ENCODE measurements at regions not wholly inside any gene's neighbourhood (a gene's known extent, or its start where the extent isn't known, plus 50 kb on each side); places are given as distances from the start of the nearest gene placed in this dataset.

DNA sequence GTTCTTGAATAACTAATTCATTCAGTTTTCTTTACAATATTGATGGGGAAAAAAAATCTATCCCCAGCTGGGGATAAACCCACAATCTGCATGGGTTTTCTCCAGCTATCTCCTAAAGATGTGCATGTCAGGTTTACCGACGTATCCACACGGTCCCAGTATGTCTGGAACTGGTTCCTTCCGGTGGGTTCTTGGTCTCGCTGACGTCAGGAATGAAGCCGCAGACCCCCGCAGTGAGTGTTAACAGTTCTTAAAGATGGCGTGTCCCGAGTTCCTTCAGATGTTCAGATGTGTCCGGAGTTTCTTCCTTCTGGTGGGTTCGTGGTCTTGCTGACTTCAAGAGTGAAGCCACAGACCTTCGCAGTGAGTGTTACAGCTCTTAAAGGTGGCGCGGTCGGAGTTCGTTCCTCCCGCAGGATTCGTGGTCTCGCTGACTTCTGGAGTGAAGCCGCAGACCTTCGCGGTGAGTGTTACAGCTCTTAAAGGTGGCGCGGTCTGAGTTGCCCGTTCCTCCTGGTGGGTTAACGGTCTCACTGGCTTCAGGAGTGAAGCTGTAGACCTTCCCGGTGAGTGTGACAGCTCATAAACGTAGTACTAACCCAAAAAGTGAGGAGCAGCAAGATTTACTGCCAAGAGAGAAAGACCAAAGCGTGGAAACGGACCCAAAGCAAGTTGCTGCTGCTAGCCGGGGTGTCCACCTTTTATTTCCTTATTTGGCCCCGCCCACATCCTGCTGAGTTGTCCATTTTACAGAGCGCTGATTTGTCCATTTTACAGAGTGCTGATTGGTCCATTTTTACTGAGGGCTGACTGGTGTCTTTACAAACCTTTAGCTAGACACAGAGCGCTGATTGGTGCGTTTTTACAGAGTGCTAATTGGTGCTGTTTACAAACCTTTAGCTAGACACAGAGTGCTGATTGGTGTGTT, 195.1 kb upstream of the NR2F2 start:
- no peaks in the 10 kb centered on the region for H3K27me3 ChIP-seq (ENCODE audit: insufficient read depth)
- H3K4me2 ChIP-seq: no peak overlapping the region
- no peaks in the 10 kb centered on the region for H3F3A ChIP-seq (replicated peaks; ENCODE audit: insufficient read depth)
- no peaks in the 10 kb centered on the region for H3K4me1 ChIP-seq (ENCODE audit: control insufficient read depth in 1 of 2, insufficient read depth in 2 of 2, low read depth in 1 of 2, low read length in 1 of 2)
- DNase-seq: no peak
- H3K79me2 ChIP-seq (ENCODE audit: insufficient read depth): no peaks in the 10 kb centered on the region
- H3K27ac ChIP-seq (ENCODE audit: low read depth in 2 of 2, low read length in 1 of 2): no peak overlapping the region
- no peaks in the 10 kb centered on the region for H4K20me1 ChIP-seq (ENCODE audit: insufficient read depth)
- no peaks in the 10 kb centered on the region for H3K9me2 ChIP-seq
- no peaks in the 10 kb centered on the region for H3K9me3 ChIP-seq
- H3K9ac ChIP-seq: no peak overlapping the region
- no peak overlapping the region for H2AFZ ChIP-seq (ENCODE audit: low read depth)
- CTCF ChIA-PET: no interaction called here
- WGBS (ENCODE audit: low lambda C conversion rate): 55% methylated on average over 32 of the region's 36 CpGs
- TF ChIP-seq TEAD4 (IDR thresholded peaks at IDR 0.05; ENCODE audit: borderline replicate concordance, insufficient read depth): no peak
- TF ChIP-seq NFIC (IDR thresholded peaks at IDR 0.05; ENCODE audit: borderline replicate concordance): no peak
- no peak for TF ChIP-seq YY1 (IDR thresholded peaks at IDR 0.05; ENCODE audit: low read depth)
- no peak for TF ChIP-seq MEF2A (IDR thresholded peaks at IDR 0.05; ENCODE audit: borderline replicate concordance, low read depth)
- no peak for TF ChIP-seq ZBTB33 (IDR thresholded peaks at IDR 0.05; ENCODE audit: borderline replicate concordance, low read depth)
- no peak for TF ChIP-seq TCF12 (IDR thresholded peaks at IDR 0.05)
- TF ChIP-seq GATA2 (CRISPR knock-in tag; IDR thresholded peaks at IDR 0.05): no peak
- TF ChIP-seq, protein P1, sequence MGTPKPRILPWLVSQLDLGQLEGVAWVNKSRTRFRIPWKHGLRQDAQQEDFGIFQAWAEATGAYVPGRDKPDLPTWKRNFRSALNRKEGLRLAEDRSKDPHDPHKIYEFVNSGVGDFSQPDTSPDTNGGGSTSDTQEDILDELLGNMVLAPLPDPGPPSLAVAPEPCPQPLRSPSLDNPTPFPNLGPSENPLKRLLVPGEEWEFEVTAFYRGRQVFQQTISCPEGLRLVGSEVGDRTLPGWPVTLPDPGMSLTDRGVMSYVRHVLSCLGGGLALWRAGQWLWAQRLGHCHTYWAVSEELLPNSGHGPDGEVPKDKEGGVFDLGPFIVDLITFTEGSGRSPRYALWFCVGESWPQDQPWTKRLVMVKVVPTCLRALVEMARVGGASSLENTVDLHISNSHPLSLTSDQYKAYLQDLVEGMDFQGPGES (IDR thresholded peaks at IDR 0.05; ENCODE audit: low read depth, low read length): no peak
- no peak for TF ChIP-seq CHD2 (IDR thresholded peaks at IDR 0.05; ENCODE audit: low read length, partially characterized antibody)
- no peak for TF ChIP-seq EZH2phosphoT487 (IDR thresholded peaks at IDR 0.05; ENCODE audit: borderline replicate concordance, low read depth)
- TF ChIP-seq, protein P2, sequence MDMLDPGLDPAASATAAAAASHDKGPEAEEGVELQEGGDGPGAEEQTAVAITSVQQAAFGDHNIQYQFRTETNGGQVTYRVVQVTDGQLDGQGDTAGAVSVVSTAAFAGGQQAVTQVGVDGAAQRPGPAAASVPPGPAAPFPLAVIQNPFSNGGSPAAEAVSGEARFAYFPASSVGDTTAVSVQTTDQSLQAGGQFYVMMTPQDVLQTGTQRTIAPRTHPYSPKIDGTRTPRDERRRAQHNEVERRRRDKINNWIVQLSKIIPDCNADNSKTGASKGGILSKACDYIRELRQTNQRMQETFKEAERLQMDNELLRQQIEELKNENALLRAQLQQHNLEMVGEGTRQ (IDR thresholded peaks at IDR 0.05; ENCODE audit: borderline replicate concordance, low read depth, low read length): no peak
- TF ChIP-seq PBX3 (IDR thresholded peaks at IDR 0.05): no peak
- TF ChIP-seq, protein P3, sequence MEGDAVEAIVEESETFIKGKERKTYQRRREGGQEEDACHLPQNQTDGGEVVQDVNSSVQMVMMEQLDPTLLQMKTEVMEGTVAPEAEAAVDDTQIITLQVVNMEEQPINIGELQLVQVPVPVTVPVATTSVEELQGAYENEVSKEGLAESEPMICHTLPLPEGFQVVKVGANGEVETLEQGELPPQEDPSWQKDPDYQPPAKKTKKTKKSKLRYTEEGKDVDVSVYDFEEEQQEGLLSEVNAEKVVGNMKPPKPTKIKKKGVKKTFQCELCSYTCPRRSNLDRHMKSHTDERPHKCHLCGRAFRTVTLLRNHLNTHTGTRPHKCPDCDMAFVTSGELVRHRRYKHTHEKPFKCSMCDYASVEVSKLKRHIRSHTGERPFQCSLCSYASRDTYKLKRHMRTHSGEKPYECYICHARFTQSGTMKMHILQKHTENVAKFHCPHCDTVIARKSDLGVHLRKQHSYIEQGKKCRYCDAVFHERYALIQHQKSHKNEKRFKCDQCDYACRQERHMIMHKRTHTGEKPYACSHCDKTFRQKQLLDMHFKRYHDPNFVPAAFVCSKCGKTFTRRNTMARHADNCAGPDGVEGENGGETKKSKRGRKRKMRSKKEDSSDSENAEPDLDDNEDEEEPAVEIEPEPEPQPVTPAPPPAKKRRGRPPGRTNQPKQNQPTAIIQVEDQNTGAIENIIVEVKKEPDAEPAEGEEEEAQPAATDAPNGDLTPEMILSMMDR (IDR thresholded peaks at IDR 0.05): no peak
- H3K36me3 ChIP-seq (replicated peaks in 1 of 2; ENCODE audit: control insufficient read depth in 1 of 2, insufficient read depth in 2 of 2, low read length in 1 of 2): no peaks in the 10 kb centered on the region
- no peak overlapping the region for H3K4me3 ChIP-seq (ENCODE audit: low read depth in 2 of 2, low read length in 1 of 2)
- POLR2A ChIA-PET: no interaction called here
